ENCODE measurements at regions not wholly inside any gene's neighbourhood (a gene's known extent, or its start where the extent isn't known, plus 50 kb on each side); places are given as distances from the start of the nearest gene placed in this dataset.

DNA sequence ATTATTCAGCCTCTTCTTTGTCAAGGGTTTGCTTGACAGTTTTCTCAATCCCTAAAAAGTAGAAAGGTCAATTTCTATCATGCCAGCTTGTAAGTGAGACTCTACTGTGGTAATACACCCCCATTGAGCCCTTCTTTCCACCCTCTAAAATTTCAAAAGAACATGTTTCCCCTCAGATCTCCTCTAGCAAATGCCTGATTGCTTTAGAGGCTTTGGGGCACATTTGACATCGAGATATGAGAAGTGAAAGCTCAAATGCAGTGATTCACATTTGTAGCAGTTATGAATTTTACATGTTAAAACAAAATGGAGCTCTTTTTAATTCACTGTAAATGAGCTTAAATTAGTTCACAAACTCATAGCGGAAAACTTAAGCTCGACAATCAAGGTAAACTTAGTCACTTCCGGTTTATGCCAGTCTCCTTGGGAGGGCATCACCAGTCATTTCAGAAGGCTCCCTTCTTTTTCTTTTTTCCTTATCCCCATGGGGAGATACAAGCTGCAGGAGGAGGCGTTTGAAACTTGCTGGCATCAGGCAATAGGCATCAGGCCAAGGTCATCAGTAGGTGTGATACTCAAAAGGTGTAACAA, 55.3 kb upstream of the ADO start:
- ATAC-seq, result peak; percentile 66 to 73

Measured in activated CD4-positive, CD25-positive, alpha-beta regulatory T cell treated with anti-CD3 and anti-CD28 coated beads, Interleukin-2, amount 50 U/mL, for 24 hours (primary cell).